ENCODE measurements at regions not wholly inside any gene's neighbourhood (a gene's known extent, or its start where the extent isn't known, plus 50 kb on each side); places are given as distances from the start of the nearest gene placed in this dataset.

GRCh38 chrX:97685753-97686152, 802.0 kb downstream of the RPA4 start:
- in situ Hi-C loops (cut with MboI; ENCODE audit: low pct_unique_long_range_greater_than_20kb, low sequenced_read_pairs, unreplicated experiment): no loop called here
- TF ChIP-seq CTCF (IDR thresholded peaks at IDR 0.05; ENCODE audit: extremely low read depth, insufficient read depth, missing control alignments): peak; percentile 62
- DNase-seq (ENCODE audit: low spot score): peak; percentile 30

DNA sequence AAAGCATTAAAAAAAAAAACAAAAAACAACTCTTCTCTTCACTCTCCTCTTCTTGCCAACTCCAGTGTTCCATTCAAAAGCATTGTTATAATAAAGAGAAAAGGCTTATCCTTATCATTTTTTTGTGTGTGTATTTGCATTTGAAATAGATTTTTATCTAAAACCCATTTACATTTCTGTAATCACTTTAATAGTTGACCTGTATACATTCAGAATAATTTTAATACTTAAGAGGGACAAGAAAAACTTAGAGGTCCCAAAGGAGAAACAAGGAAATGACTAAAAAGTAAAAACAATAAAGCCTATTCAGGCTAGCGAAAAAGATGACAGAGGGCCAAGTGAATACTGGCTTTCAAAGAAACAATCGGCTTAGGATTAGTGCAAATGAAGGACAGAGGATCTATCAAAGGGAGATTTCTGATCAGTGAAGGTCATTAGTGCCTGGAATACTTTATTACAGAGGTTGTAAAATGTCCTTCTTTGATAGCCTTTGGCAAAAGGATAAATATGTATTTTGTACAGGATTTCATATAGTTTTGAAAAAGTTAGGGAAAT, 808.3 kb downstream of the RPA4 start:
- no peak for TF ChIP-seq CTCF (IDR thresholded peaks at IDR 0.05; ENCODE audit: extremely low read depth, insufficient read depth, missing control alignments)
- in situ Hi-C loops (cut with MboI; ENCODE audit: low pct_unique_long_range_greater_than_20kb, low sequenced_read_pairs, unreplicated experiment): no loop called here
- no peak for DNase-seq (ENCODE audit: low spot score)

- TF ChIP-seq CTCF (IDR thresholded peaks at IDR 0.05; ENCODE audit: extremely low read depth, insufficient read depth, missing control alignments): no peak
- in situ Hi-C loops (cut with MboI; ENCODE audit: low pct_unique_long_range_greater_than_20kb, low sequenced_read_pairs, unreplicated experiment): no loop called here
- DNase-seq (ENCODE audit: low spot score): no peak
Measured at GRCh38 chrX:97692575-97692974, 808.9 kb downstream of the RPA4 start.

DNA sequence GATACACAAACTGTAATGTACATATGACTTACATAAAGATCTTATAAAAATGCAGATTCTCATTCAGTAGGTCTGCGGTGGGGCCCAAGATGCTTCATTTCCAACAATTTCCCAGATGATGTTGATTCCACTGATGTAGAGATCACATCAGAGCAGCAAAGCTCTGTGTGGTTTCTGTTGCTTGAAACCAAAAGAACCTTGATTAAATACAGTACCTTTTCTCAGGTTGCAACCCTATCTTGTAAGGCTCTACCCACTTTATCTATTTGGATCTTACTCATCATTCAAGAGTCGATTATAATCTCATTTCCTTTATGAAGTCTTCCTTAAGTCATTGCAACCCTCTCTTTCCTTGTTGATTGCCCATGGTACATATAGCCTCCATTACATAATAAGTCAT, 816.8 kb downstream of the RPA4 start:
- in situ Hi-C loops (cut with MboI; ENCODE audit: low pct_unique_long_range_greater_than_20kb, low sequenced_read_pairs, unreplicated experiment): no loop called here
- TF ChIP-seq CTCF (IDR thresholded peaks at IDR 0.05; ENCODE audit: extremely low read depth, insufficient read depth, missing control alignments): no peak
- no peak for DNase-seq (ENCODE audit: low spot score)

GRCh38 chrX:97704474-97704873, 820.8 kb downstream of the RPA4 start:
- no peak for TF ChIP-seq CTCF (IDR thresholded peaks at IDR 0.05; ENCODE audit: extremely low read depth, insufficient read depth, missing control alignments)
- no peak for DNase-seq (ENCODE audit: low spot score)
- in situ Hi-C loops (cut with MboI; ENCODE audit: low pct_unique_long_range_greater_than_20kb, low sequenced_read_pairs, unreplicated experiment): no loop called here

DNA sequence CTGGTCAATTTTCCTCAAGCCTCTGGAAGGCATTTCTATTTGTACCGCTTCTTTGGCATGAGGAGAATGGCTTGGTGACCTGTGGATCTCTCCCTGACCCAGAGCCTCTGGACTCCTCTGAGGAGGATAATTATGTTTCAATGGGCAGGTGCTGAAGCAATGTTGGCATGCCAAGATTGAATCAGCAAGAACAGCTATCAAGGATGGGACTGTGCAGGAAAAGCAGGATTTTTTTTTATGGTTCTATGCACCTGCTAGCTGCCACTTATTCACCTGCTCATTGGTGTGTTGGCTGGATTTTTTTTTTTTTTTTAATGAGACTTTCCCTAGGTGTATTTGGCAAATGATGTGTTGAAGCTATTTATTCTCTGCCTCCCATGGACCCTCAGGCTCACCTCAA, 821.2 kb downstream of the RPA4 start:
- no peak for TF ChIP-seq CTCF (IDR thresholded peaks at IDR 0.05; ENCODE audit: extremely low read depth, insufficient read depth, missing control alignments)
- no peak for DNase-seq (ENCODE audit: low spot score)
- in situ Hi-C loops (cut with MboI; ENCODE audit: low pct_unique_long_range_greater_than_20kb, low sequenced_read_pairs, unreplicated experiment): no loop called here

GRCh38 chrX:97705936-97706335, 822.2 kb downstream of the RPA4 start:
- no peak for TF ChIP-seq CTCF (IDR thresholded peaks at IDR 0.05; ENCODE audit: extremely low read depth, insufficient read depth, missing control alignments)
- in situ Hi-C loops (cut with MboI; ENCODE audit: low pct_unique_long_range_greater_than_20kb, low sequenced_read_pairs, unreplicated experiment): no loop called here
- no peak for DNase-seq (ENCODE audit: low spot score)
